ENCODE measurements at regions not wholly inside any gene's neighbourhood (a gene's known extent, or its start where the extent isn't known, plus 50 kb on each side); places are given as distances from the start of the nearest gene placed in this dataset.

DNA sequence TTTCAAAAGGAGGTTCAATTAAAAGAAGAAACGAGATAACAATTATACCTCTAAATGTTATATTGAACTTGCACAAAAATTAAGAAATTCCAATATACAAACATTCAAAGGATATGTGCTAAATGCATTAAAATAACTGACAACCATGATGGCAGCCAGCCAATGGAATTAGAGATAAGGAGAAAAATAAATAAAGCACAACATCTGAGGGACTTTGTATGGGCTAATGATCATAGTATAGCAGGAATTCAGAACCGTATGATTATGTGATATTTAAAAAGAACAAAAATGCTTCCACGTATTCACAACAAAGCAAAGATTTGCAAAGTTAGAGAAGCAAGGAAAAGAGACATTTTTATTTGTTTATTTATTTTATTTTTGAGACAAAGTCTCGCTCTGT lies 1103.0 kb downstream of the CBLN2 start:
- TF ChIP-seq GATA3 (IDR thresholded peaks at IDR 0.05; ENCODE audit: low read depth, low read length) (no peak), GATA2 (IDR thresholded peaks at IDR 0.05; ENCODE audit: low read depth, low read length) (no peak)

- TF ChIP-seq GATA3 (IDR thresholded peaks at IDR 0.05; ENCODE audit: low read depth, low read length) (no peak), GATA2 (IDR thresholded peaks at IDR 0.05; ENCODE audit: low read depth, low read length) (no peak)
These were observed 1106.6 kb downstream of the CBLN2 start for GRCh38 chr18:71437511-71437910.

DNA sequence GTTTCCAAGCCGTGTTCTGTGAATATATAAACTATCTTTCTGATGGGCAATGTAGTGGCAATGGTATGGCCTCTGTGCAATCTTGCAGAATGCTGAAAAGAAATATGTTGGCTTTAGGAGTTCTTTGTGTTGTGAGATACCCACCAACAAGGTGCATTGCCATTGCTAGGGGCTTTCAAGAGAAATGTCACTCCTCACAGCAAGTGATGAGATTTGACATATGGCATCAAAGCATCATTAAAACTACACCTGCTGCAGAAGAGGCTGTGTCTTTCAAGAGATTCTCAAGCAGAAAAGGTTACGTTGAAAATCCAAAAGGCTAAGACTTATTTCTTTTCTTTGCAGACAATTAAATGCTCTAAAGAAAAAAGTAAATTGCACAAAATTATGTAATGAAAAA lies 1110.8 kb downstream of the CBLN2 start:
- TF ChIP-seq GATA2 (IDR thresholded peaks at IDR 0.05; ENCODE audit: low read depth, low read length) (no peak), GATA3 (IDR thresholded peaks at IDR 0.05; ENCODE audit: low read depth, low read length) (no peak)

- TF ChIP-seq GATA2 (IDR thresholded peaks at IDR 0.05; ENCODE audit: low read depth, low read length) (no peak), GATA3 (IDR thresholded peaks at IDR 0.05; ENCODE audit: low read depth, low read length) (no peak)
These were observed 1112.5 kb downstream of the CBLN2 start for GRCh38 chr18:71431689-71432088.

GRCh38 chr18:71431171-71431570 lies 1113.0 kb downstream of the CBLN2 start:
- TF ChIP-seq GATA3 (IDR thresholded peaks at IDR 0.05; ENCODE audit: low read depth, low read length): no peak

DNA sequence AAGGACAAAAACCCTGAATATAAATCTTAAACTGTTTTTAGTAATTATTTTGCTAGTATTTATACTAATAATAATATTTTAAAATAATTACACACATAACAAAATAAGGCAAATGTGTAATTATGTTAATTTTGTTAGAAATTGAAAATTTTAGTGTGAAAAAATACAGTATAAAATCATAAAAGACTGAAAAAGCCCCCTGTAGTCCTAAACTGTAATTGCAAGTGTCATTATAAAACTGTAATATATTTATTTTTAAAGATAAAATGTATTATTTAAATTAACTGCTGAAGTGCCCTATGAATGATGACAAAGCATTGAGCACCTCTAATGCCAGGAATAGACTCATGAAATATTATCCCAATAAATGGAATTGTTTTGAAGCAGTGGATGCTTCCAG lies 1117.7 kb downstream of the CBLN2 start:
- no peak for TF ChIP-seq GATA3 (IDR thresholded peaks at IDR 0.05; ENCODE audit: low read depth, low read length)
- no peak for TF ChIP-seq GATA2 (IDR thresholded peaks at IDR 0.05; ENCODE audit: low read depth, low read length)

DNA sequence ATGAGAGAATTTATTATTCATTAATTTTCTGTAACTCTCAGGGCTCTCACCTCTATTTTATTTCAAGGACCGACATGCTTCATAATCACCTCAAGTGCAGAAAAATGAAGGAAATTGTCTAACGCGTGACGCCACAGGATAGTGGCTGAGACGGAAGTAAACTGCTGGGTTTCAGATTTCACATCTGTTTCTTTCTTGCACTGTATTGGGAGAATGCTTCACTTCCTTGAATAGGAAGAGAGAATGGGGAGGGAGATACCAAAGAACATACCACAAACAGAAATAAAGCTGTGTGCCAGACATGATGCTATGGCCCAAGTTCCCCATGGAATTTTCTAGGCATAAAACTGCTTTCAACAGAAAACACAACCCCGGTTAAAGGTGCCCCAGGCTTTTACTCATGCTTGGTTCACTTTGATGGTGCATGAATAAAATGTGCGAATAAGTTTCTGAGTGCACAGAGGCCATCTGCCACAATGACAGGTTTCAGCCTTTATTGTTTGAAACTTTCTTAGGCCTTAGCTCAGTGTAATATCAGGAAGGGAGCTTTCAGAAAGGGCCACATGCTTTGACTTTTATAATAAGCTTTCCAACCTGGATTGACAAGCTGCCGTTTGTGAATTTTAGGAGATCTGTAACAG lies 1116.4 kb downstream of the SOCS6 start:
- TF ChIP-seq GATA2 (IDR thresholded peaks at IDR 0.05; ENCODE audit: low read depth, low read length) (no peak), GATA3 (IDR thresholded peaks at IDR 0.05; ENCODE audit: low read depth, low read length) (no peak)

DNA sequence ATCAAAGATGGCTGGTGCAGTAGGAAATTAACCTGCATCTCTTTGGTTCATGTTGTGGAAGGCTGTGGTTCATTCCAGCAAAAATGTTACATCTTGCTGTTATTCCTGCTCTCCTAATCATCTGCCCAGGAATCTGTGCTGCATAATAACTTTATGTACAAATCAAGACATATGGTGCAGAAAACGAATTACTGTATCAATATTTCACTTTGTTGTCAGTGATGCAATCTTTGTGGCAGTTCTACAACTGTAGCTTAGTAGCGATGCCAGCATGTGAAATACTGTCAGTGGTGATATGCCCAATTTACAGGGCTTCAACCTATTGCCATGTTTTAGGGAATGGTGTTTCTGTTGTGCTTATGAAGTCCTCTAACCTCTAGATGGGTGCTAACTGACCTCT lies 1114.7 kb downstream of the SOCS6 start:
- TF ChIP-seq GATA2 (IDR thresholded peaks at IDR 0.05; ENCODE audit: low read depth, low read length) (no peak), GATA3 (IDR thresholded peaks at IDR 0.05; ENCODE audit: low read depth, low read length) (no peak)

- no peak for TF ChIP-seq GATA2 (IDR thresholded peaks at IDR 0.05; ENCODE audit: low read depth, low read length)
- TF ChIP-seq GATA3 (IDR thresholded peaks at IDR 0.05; ENCODE audit: low read depth, low read length): no peak
These were observed 1109.7 kb downstream of the SOCS6 start for GRCh38 chr18:71398531-71398930.

- no peak for TF ChIP-seq GATA3 (IDR thresholded peaks at IDR 0.05; ENCODE audit: low read depth, low read length)
- TF ChIP-seq GATA2 (IDR thresholded peaks at IDR 0.05; ENCODE audit: low read depth, low read length): no peak
These were observed 1099.3 kb downstream of the SOCS6 start for GRCh38 chr18:71388148-71388547.

GRCh38 chr18:71374294-71375000 lies 1085.6 kb downstream of the SOCS6 start:
- TF ChIP-seq GATA2 (IDR thresholded peaks at IDR 0.05; ENCODE audit: low read depth, low read length) (no peak), GATA3 (IDR thresholded peaks at IDR 0.05; ENCODE audit: low read depth, low read length) (no peak)

- TF ChIP-seq GATA3 (IDR thresholded peaks at IDR 0.05; ENCODE audit: low read depth, low read length): no peak
- TF ChIP-seq GATA2 (IDR thresholded peaks at IDR 0.05; ENCODE audit: low read depth, low read length): no peak
These were observed 1083.2 kb downstream of the SOCS6 start for GRCh38 chr18:71371951-71372605.

DNA sequence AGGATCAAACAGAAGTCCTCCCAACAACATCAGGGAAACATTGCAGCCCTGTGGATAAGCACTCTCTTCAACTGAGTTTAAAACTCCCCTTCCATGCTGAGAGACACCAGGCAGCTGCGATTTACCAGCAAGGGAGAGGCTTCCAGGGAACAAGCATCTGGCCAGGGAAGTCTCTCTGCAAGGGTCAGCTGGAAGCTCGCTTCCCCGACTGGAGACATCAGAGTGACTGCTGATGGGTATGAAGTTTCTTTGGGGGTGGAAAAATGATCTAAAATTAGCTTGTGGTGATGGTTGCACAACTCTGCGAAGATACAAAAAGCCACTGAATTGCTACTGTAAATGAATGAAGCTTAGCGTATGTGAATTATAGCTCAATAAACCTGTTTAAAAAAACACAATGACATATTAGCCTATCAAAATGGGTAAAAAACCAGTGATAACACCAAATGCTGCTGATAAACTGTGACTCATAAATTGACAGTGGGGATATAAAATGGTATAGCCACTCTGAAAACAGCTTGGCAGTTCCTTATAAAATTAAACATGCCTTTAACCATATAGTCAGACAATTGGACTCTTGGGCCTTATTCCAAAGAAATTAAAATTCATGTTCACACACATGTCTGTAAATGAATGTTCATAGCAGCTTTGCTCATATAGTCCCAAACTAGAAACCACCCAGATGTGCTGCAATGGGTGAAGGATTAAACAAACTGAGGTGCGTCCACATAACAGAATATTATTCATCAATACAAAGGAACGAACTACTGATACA lies 1082.0 kb downstream of the SOCS6 start:
- TF ChIP-seq GATA2 (IDR thresholded peaks at IDR 0.05; ENCODE audit: low read depth, low read length) (no peak), GATA3 (IDR thresholded peaks at IDR 0.05; ENCODE audit: low read depth, low read length) (no peak)

GRCh38 chr18:71370095-71370494 lies 1081.2 kb downstream of the SOCS6 start:
- TF ChIP-seq GATA3 (IDR thresholded peaks at IDR 0.05; ENCODE audit: low read depth, low read length) (no peak), GATA2 (IDR thresholded peaks at IDR 0.05; ENCODE audit: low read depth, low read length) (no peak)
